Tibial nerve (tissue), 4 donors: ENCODE measurements at regions not wholly inside any gene's neighbourhood (a gene's known extent, or its start where the extent isn't known, plus 50 kb on each side); places are given as distances from the start of the nearest gene placed in this dataset.

ENCODE experiments used
- DNase-seq, 2 donors: peaks; one replicate each; pipeline ENCODE4 v3.0.0-alpha.2; 2019; ENCODE audit warnings: low spot score in 2 of 2
- H3K27ac ChIP-seq, 4 donors: fragments of 200-600 bp; sonication (generic) in 3 of 4; one replicate each; pipeline ENCODE4 v1.5.1; 2017 to 2019; ENCODE audit warnings: mild to moderate bottlenecking in 1 of 4
- H3K27me3 ChIP-seq, 2 donors: fragments of 200-600 bp; sonication (generic) in 1 of 2; one replicate each; pipeline versions ENCODE4 v1.5.1 to v1.6.0; 2017 to 2019
- H3K36me3 ChIP-seq, 3 donors: fragments of 200-600 bp; sonication (generic); one replicate each; pipeline ENCODE4 v1.5.1; 2018 to 2019
- H3K4me1 ChIP-seq, 4 donors: fragments of 200-600 bp; sonication (generic) in 3 of 4; one replicate each; pipeline ENCODE4 v1.5.1; 2017 to 2019
- H3K4me3 ChIP-seq, 4 donors: fragments of 200-600 bp; sonication (generic) in 3 of 4; one replicate each; pipeline ENCODE4 v1.5.1; 2017 to 2019; ENCODE audit warnings: mild to moderate bottlenecking in 1 of 4, moderate library complexity in 1 of 4
- H3K9me3 ChIP-seq, 4 donors: fragments of 200-600 bp; sonication (generic) in 3 of 4; one replicate each; pipeline ENCODE4 v1.5.1; 2017 to 2019
- EP300 ChIP-seq, 2 donors: sonication (generic); formaldehyde crosslinking; IDR thresholded peaks; one replicate each; pipeline ENCODE4 v1.6.1; 2017; ENCODE audit warnings: antibody characterized with exemption in 2 of 2, mild to moderate bottlenecking in 1 of 2
- POLR2A ChIP-seq, 2 donors: fragments of 450-650 bp; IDR thresholded peaks; one replicate each; pipeline ENCODE4 v1.6.1; 2017; ENCODE audit warnings: antibody characterized with exemption in 2 of 2, mild to moderate bottlenecking in 2 of 2, moderate library complexity in 2 of 2
- WGBS, 2 donors: methylation state at CpG; one replicate each; pipeline ENCODE4 v1.1.5; 2018; 5-methylcytosine and 5-hydroxymethylcytosine counted together
- TF ChIP-seq, protein P1 (sequence below), 5 experiments: fragments of 200-600 bp in 3 of 5; fragments of 450-650 bp in 2 of 5; sonication (generic) in 3 of 5; IDR thresholded peaks; one replicate each; pipeline ENCODE4 v1.5.1; 2016 to 2019; ENCODE audit warnings: antibody characterized with exemption in 5 of 5, mild to moderate bottlenecking in 3 of 5, moderate library complexity in 2 of 5

DNA sequence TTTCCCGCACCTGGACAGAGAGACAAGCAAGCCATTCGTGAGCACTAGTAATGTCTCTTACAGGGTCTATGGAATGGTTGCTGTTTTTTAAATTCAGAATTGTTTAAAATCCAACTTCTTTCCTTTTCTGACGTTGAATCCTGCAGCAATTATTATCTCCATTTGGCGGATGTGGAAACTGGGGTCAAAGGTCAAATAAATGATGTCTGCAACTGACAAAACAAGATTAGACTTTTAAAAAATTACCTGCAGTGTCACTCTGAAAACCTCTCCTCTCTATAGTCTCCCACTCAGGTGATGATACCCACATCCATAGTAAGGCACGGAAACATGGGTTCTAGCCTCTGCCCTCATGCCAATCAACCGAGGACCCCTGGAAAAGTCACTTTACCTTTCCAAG is 142.7 kb upstream of the SMIM23 start:
- Histone ChIP-seq H3K36me3 (no peaks in the 10 kb centered on the region), H3K4me3 (no peak overlapping the region), H3K27me3 (no peaks in the 10 kb centered on the region), H3K27ac (no peak overlapping the region), H3K9me3 (no peaks in the 10 kb centered on the region), H3K4me1 (no peaks in the 10 kb centered on the region)
- 80 to 89% methylated on average over 6 of the region's 6 CpGs for WGBS, 2 donors
- no peak for TF ChIP-seq EP300 (IDR thresholded peaks at IDR 0.05)
- TF ChIP-seq, protein P1, sequence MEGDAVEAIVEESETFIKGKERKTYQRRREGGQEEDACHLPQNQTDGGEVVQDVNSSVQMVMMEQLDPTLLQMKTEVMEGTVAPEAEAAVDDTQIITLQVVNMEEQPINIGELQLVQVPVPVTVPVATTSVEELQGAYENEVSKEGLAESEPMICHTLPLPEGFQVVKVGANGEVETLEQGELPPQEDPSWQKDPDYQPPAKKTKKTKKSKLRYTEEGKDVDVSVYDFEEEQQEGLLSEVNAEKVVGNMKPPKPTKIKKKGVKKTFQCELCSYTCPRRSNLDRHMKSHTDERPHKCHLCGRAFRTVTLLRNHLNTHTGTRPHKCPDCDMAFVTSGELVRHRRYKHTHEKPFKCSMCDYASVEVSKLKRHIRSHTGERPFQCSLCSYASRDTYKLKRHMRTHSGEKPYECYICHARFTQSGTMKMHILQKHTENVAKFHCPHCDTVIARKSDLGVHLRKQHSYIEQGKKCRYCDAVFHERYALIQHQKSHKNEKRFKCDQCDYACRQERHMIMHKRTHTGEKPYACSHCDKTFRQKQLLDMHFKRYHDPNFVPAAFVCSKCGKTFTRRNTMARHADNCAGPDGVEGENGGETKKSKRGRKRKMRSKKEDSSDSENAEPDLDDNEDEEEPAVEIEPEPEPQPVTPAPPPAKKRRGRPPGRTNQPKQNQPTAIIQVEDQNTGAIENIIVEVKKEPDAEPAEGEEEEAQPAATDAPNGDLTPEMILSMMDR (IDR thresholded peaks at IDR 0.05) = no peak
- no peak for TF ChIP-seq POLR2A (IDR thresholded peaks at IDR 0.05)
- DNase-seq = no peak

DNA sequence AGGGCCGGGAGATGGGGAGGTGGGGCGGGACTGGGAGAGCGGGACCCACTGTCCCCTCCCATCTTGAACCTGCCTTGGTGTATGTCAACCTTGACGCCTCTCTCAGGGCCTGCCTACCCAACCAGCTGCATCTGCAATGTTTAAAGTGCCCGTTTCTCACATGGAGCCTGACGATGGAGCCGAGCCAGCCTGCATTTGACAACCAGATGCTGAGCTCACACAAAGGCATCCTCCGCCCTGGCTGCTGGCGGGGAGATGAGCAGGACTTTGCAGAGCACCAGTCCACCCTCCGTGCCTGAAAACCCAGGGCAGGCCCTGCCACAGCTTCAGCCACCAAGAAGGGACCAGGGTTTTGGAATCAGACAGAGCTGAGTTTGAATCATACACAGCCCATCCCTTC is 141.1 kb upstream of the SMIM23 start:
- TF ChIP-seq, protein P1 (IDR thresholded peaks at IDR 0.05) = no peak
- no peak for TF ChIP-seq POLR2A (IDR thresholded peaks at IDR 0.05)
- no peak for TF ChIP-seq EP300 (IDR thresholded peaks at IDR 0.05)
- Histone ChIP-seq H3K27me3 (no peaks in the 10 kb centered on the region), H3K27ac (no peak overlapping the region), H3K4me3 (no peak overlapping the region), H3K4me1 (no peaks in the 10 kb centered on the region), H3K36me3 (no peaks in the 10 kb centered on the region), H3K9me3 (no peaks in the 10 kb centered on the region)
- no peak for DNase-seq
- 70 to 72% methylated on average over 9 to 10 of the region's 10 CpGs for WGBS, 2 donors

DNA sequence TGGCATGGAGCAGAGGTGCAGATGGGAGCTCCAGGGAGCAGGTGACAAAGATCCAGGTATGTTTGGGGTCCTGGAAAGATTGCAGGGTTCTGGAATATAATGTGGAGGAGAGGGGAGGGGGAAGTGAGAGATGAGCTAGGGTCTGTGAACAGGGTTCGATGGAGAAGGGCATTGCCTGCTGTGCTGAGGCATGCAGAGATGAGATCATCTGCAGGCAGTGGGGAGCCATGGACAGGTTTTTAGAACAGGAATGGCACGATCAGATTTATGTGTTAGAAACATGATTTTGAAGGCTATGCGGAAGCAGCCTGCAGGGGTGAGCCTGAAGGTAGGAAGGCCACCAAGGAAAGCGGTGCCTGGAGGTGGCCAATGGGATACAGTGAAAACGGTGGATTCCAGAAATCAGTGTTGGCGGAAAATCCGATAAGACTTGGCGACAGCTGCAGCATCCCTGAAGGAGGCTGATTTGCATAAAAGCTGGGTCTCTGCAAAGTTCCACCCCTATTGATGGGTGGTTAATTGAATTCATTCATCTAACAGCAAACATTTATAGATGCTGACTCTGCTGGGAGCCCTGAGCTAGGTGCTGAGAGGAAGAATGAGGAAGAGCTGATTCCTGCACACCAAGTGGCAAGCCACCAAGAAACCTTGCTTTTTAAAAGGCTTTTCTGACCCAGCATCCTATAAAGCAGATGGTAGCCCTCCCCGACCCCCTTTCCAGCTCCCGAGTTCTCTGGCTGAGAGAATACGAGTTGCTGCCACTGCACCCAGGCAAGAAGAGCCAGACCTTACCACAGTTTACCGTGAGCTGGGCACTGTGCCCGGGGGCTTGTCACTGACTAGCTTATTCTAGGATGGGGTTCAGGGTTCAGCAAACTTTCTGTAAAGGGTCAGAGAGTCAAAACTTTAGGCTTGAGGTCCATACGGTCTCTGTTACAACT is 139.2 kb upstream of the SMIM23 start:
- WGBS, 2 donors = 74 to 79% methylated on average over 14 of the region's 14 CpGs
- Histone ChIP-seq H3K27ac (no peak overlapping the region), H3K9me3 (no peaks in the 10 kb centered on the region), H3K27me3 (no peaks in the 10 kb centered on the region), H3K4me3 (no peak overlapping the region), H3K4me1 (no peaks in the 10 kb centered on the region), H3K36me3 (no peaks in the 10 kb centered on the region)
- DNase-seq = no peak
- TF ChIP-seq, protein P1 (IDR thresholded peaks at IDR 0.05) = no peak
- TF ChIP-seq POLR2A (IDR thresholded peaks at IDR 0.05) = no peak
- no peak for TF ChIP-seq EP300 (IDR thresholded peaks at IDR 0.05)

DNA sequence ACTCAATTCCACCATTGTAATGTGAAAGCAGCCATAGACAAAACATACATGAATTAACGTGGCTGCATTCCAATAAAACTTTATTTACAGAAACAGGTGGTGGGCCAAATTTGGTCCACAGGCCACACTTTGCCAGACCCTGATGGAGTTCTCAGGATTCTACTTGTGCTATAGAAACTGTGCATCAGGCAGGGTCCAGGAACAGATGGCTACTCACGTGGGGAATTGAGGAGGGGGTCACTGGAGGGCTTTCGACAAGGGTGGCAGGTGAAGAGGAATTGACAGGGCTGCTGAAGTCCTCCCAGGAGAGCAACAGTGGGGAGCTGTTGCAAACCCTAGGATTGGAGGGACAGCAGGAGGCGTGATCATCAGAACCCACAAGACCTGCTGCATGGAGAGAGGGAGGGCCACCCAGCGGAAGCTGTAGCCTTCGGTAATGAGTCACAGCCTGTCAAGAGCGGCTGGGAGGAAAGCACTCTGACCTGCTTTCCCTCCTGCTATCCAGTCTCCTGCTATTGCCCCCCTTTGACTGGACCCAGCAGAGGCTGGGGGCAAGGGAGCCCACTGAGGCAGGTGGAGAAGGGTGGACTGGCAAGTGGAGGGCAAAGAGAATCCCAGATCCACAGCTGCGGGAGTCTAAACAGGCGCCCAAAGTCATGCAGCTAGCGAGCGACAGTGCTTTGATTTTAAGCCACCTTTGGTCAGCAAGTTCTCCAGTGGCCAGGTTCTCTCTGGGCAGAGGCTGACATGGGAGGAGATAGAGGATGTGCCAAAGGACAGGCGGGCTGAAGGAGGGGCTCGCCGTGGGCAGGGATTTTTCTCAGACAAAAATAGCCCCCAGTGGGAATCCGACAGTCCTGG is 138.3 kb upstream of the SMIM23 start:
- Histone ChIP-seq H3K36me3 (no peaks in the 10 kb centered on the region), H3K9me3 (no peaks in the 10 kb centered on the region), H3K4me1 (no peaks in the 10 kb centered on the region), H3K27ac (no peak overlapping the region), H3K4me3 (no peak overlapping the region), H3K27me3 (no peaks in the 10 kb centered on the region)
- TF ChIP-seq, protein P1 (IDR thresholded peaks at IDR 0.05) = no peak
- TF ChIP-seq POLR2A (IDR thresholded peaks at IDR 0.05) (no peak), EP300 (IDR thresholded peaks at IDR 0.05) (no peak)
- no peak for DNase-seq
- 71 to 73% methylated on average over 15 of the region's 15 CpGs for whole genome bisulfite sequencing, 2 donors

DNA sequence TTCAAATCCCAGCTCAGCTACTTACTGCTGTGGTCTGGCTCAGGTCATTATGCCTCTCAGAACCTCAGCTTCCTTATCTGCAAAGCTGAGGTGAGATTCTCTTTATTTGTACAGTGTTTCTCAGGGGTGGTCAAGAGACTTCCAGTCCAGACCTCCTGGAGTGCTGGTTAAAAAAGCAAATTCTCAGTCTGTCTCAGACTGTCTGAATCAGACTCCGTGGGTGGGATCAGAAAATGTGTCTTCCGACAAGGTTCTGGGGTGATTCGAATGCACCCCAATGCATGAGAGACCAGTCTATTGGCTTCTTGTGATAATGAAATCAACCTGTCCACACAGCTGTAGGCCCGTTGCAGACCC is 137.7 kb upstream of the SMIM23 start:
- no peak for TF ChIP-seq POLR2A (IDR thresholded peaks at IDR 0.05)
- no peak for TF ChIP-seq EP300 (IDR thresholded peaks at IDR 0.05)
- TF ChIP-seq, protein P1 (IDR thresholded peaks at IDR 0.05) = no peak
- Histone ChIP-seq H3K4me3 (no peak overlapping the region), H3K36me3 (no peaks in the 10 kb centered on the region), H3K9me3 (no peaks in the 10 kb centered on the region), H3K4me1 (no peaks in the 10 kb centered on the region), H3K27me3 (no peaks in the 10 kb centered on the region), H3K27ac (no peak overlapping the region)
- no peak for DNase-seq
- 77 to 82% methylated on average over 4 of the region's 4 CpGs for WGBS, 2 donors
